Activated CD4-positive, alpha-beta T cell treated with anti-CD3 and anti-CD28 coated beads, Interleukin-2, amount 10 ng/mL, durations not matched to agents 24 days and 14 days (primary cell): ENCODE measurements at regions not wholly inside any gene's neighbourhood (a gene's known extent, or its start where the extent isn't known, plus 50 kb on each side); places are given as distances from the start of the nearest gene placed in this dataset.

Experiments used
- DNase-seq: peaks from one replicate; pipeline ENCODE4 v3.0.0; 2022
- H3K27ac Mint-ChIP-seq: one replicate; pipeline ENCODE4 v1.8.0; 2022; ENCODE audit warnings: mild to moderate bottlenecking, mixed read lengths
- H3K27me3 Mint-ChIP-seq: one replicate; pipeline ENCODE4 v1.8.0; 2022; ENCODE audit warnings: mixed read lengths
- H3K36me3 Mint-ChIP-seq: one replicate; pipeline ENCODE4 v1.8.0; 2022; ENCODE audit warnings: low read depth, mild to moderate bottlenecking, mixed read lengths
- H3K4me1 Mint-ChIP-seq: one replicate; pipeline ENCODE4 v1.8.0; 2021; ENCODE audit warnings: mixed read lengths
- H3K4me3 Mint-ChIP-seq: one replicate; pipeline ENCODE4 v1.8.0; 2022; ENCODE audit warnings: mild to moderate bottlenecking, moderate library complexity, mixed read lengths
- H3K9me3 Mint-ChIP-seq: one replicate; pipeline ENCODE4 v1.8.0; 2021; ENCODE audit warnings: mixed read lengths
- intact Hi-C: fragments of 100-400 bp; cut with micrococcal nuclease; formaldehyde crosslinking; loops from one replicate; pipeline ENCODE4 v1.15.1; 2023

DNA sequence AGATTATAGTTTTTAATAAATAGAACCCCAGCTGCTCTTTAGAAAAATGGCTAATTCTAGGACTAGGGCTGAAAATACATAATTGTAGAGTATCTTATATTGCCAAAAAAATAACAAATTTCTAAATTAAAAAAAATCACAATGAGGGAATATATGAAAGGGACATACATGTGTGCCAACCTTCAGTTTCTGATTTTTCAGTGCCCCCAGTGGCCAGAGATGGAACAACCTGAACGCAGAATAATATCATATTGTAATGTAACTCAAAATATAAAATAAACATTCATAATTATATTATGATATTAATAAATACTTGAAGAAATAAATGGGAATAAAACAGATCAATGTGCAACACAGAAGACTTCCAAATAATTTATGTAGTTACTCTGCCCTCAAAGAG lies 460.5 kb downstream of the ZNF385D start:
- intact Hi-C loops = no loop called here
- no peak for DNase-seq
- Mint-ChIP-seq H3K4me1 (no peaks in the 10 kb centered on the region), H3K36me3 (no peaks in the 10 kb centered on the region), H3K27ac (no peak overlapping the region), H3K9me3 (no peaks in the 10 kb centered on the region), H3K27me3 (no peaks in the 10 kb centered on the region), H3K4me3 (no peak overlapping the region)

GRCh38 chr3:21274079-21274571 lies 476.9 kb downstream of the ZNF385D start:
- intact Hi-C loops = no loop called here
- H3K27ac Mint-ChIP-seq = no peak overlapping the region
- H3K27me3 Mint-ChIP-seq = no peaks in the 10 kb centered on the region
- DNase-seq = no peak
- H3K36me3 Mint-ChIP-seq = no peaks in the 10 kb centered on the region
- H3K9me3 Mint-ChIP-seq = peaks cover 8% of the 10 kb centered on the region
- no peaks in the 10 kb centered on the region for H3K4me1 Mint-ChIP-seq
- no peak overlapping the region for H3K4me3 Mint-ChIP-seq

DNA sequence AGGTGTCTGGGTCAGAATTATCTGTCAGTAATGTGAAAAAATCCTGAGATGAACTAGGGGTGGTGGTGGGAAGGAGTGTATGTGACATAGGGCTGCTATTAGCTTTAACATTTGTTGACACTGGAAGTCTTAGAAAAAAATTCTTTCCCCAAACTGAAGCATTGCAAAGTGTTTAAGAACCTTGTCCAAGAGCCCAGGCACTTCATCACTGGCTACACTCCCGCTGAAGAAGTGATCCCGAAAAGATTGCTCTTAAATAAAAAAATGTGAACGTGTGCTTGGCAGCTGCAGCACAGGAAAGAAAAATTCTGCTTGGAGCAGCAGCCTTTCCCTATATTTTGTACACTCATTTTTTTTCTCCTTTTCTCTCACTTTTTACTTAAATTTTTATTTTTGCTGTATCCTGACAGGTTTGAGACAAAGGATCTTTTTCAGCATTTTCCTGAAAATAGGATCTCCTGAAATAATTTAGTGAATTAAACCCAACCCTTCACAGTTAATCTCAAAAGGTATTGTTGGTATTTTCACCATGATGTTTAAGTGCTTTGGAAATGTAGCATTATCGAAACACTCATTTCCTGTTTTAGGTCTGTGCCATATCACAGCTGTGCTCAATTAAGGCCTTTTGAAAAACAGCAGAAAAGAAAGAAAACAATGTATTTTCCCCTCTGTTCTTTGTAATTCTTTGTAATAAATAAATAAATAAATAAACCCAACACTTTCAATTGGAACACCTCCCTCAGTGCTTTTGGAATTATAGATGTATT lies 477.6 kb downstream of the ZNF385D start:
- Mint-ChIP-seq H3K4me1 (no peaks in the 10 kb centered on the region), H3K4me3 (no peak overlapping the region), H3K27me3 (no peaks in the 10 kb centered on the region), H3K27ac (no peak overlapping the region), H3K36me3 (no peaks in the 10 kb centered on the region), H3K9me3 (peaks cover 4% of the 10 kb centered on the region)
- intact Hi-C loops = no loop called here
- DNase-seq = no peak

GRCh38 chr3:21271606-21272016 lies 479.4 kb downstream of the ZNF385D start:
- Mint-ChIP-seq H3K4me1 (no peaks in the 10 kb centered on the region), H3K36me3 (no peaks in the 10 kb centered on the region), H3K9me3 (peaks cover 7% of the 10 kb centered on the region), H3K4me3 (no peak overlapping the region), H3K27me3 (no peaks in the 10 kb centered on the region), H3K27ac (no peak overlapping the region)
- DNase-seq = no peak
- intact Hi-C loops = no loop called here

DNA sequence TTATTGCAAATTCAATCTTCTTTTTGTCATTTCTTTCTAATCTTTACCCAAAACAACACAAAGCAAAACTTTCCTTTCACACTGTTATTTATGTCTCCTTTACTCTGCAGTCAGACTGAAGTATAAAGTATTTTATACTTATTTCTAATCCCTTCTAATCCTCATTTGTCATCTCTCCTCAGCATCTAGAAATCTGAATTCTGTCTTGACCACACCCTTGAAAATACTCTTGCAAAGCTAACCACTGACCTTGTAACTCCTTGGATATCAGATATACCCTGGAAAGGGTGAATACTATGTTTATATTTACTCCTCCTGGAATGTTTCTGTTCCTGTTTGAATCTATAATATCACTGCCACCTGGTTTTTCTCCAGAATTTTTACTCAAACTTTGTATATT lies 481.1 kb downstream of the ZNF385D start:
- H3K4me3 Mint-ChIP-seq = no peak overlapping the region
- H3K9me3 Mint-ChIP-seq = peaks cover 8% of the 10 kb centered on the region
- H3K27ac Mint-ChIP-seq = no peak overlapping the region
- no peaks in the 10 kb centered on the region for H3K36me3 Mint-ChIP-seq
- intact Hi-C loops = no loop called here
- no peak for DNase-seq
- no peaks in the 10 kb centered on the region for H3K4me1 Mint-ChIP-seq
- H3K27me3 Mint-ChIP-seq = no peaks in the 10 kb centered on the region

- DNase-seq = no peak
- Mint-ChIP-seq H3K9me3 (peaks cover 3% of the 10 kb centered on the region), H3K27me3 (no peaks in the 10 kb centered on the region), H3K4me3 (no peak overlapping the region), H3K36me3 (no peaks in the 10 kb centered on the region), H3K4me1 (no peaks in the 10 kb centered on the region), H3K27ac (no peak overlapping the region)
- intact Hi-C loops = no loop called here
Measured at GRCh38 chr3:21260507-21260906, 490.5 kb downstream of the ZNF385D start.

DNA sequence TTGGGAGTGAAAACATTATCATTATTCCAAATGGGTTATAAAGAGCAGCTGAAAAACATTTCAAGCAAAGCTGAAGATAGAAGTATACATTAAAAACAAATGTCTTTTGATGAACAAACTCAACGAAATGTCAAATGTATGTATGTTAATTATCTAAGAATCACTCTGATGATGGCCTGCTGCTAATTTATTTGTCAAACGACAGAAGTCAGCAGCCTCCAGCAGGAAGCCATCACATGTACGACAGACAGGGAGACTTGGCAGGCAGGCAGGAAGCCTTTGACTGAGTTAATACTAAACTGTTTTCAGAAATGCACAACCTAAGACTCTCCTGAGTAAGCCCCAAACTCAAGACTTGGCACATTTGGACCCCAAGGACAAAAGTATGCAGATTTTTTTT lies 491.1 kb downstream of the ZNF385D start:
- no peaks in the 10 kb centered on the region for H3K36me3 Mint-ChIP-seq
- DNase-seq = no peak
- H3K4me1 Mint-ChIP-seq = no peaks in the 10 kb centered on the region
- peaks cover 3% of the 10 kb centered on the region for H3K9me3 Mint-ChIP-seq
- no peaks in the 10 kb centered on the region for H3K27me3 Mint-ChIP-seq
- H3K27ac Mint-ChIP-seq = no peak overlapping the region
- H3K4me3 Mint-ChIP-seq = no peak overlapping the region
- intact Hi-C loops = no loop called here

- no peak overlapping the region for H3K4me3 Mint-ChIP-seq
- H3K27ac Mint-ChIP-seq = no peak overlapping the region
- intact Hi-C loops = no loop called here
- DNase-seq = no peak
- no peaks in the 10 kb centered on the region for H3K27me3 Mint-ChIP-seq
- peaks cover 3% of the 10 kb centered on the region for H3K9me3 Mint-ChIP-seq
- no peaks in the 10 kb centered on the region for H3K36me3 Mint-ChIP-seq
- no peaks in the 10 kb centered on the region for H3K4me1 Mint-ChIP-seq
Measured at GRCh38 chr3:21256932-21257331, 494.1 kb downstream of the ZNF385D start.

DNA sequence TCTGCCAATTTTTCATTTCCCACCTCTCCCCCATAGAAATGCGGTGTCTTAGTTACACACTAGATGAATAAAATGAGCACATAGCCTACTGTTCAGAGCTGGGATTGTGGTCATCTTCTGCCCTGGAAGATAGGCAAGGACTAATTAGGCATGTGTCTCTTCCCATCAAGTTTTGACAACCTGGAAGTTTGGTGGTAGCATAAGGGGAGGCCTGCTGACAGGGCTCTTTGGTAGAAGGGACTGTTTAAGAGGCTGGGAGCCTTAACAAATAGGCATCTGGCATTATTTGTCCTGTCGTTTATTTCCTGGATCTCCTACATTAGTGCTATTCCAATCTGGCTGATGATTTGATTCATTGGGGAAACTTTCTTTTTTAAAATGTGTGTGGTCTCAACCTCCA lies 512.3 kb downstream of the ZNF385D start:
- Mint-ChIP-seq H3K27ac (no peak overlapping the region), H3K4me1 (no peaks in the 10 kb centered on the region), H3K27me3 (no peaks in the 10 kb centered on the region), H3K9me3 (no peaks in the 10 kb centered on the region), H3K4me3 (no peak overlapping the region), H3K36me3 (no peaks in the 10 kb centered on the region)
- DNase-seq = no peak
- intact Hi-C loops = no loop called here

- H3K9me3 Mint-ChIP-seq = no peaks in the 10 kb centered on the region
- intact Hi-C loops = no loop called here
- no peak overlapping the region for H3K4me3 Mint-ChIP-seq
- H3K36me3 Mint-ChIP-seq = no peaks in the 10 kb centered on the region
- DNase-seq = no peak
- no peaks in the 10 kb centered on the region for H3K27me3 Mint-ChIP-seq
- H3K27ac Mint-ChIP-seq = no peak overlapping the region
- no peaks in the 10 kb centered on the region for H3K4me1 Mint-ChIP-seq
Measured at GRCh38 chr3:21237638-21238037, 513.4 kb downstream of the ZNF385D start.

- H3K4me3 Mint-ChIP-seq = no peak overlapping the region
- intact Hi-C loops = no loop called here
- peaks cover 4% of the 10 kb centered on the region for H3K9me3 Mint-ChIP-seq
- no peak for DNase-seq
- no peak overlapping the region for H3K27ac Mint-ChIP-seq
- H3K27me3 Mint-ChIP-seq = no peaks in the 10 kb centered on the region
- no peaks in the 10 kb centered on the region for H3K36me3 Mint-ChIP-seq
- no peaks in the 10 kb centered on the region for H3K4me1 Mint-ChIP-seq
Measured at GRCh38 chr3:21235491-21235890, 515.5 kb downstream of the ZNF385D start.

GRCh38 chr3:21234933-21235332 lies 516.1 kb downstream of the ZNF385D start:
- no peak for DNase-seq
- no peaks in the 10 kb centered on the region for H3K27me3 Mint-ChIP-seq
- H3K4me3 Mint-ChIP-seq = no peak overlapping the region
- no peaks in the 10 kb centered on the region for H3K36me3 Mint-ChIP-seq
- intact Hi-C loops = no loop called here
- H3K9me3 Mint-ChIP-seq = peaks cover 4% of the 10 kb centered on the region
- H3K27ac Mint-ChIP-seq = no peak overlapping the region
- no peaks in the 10 kb centered on the region for H3K4me1 Mint-ChIP-seq

DNA sequence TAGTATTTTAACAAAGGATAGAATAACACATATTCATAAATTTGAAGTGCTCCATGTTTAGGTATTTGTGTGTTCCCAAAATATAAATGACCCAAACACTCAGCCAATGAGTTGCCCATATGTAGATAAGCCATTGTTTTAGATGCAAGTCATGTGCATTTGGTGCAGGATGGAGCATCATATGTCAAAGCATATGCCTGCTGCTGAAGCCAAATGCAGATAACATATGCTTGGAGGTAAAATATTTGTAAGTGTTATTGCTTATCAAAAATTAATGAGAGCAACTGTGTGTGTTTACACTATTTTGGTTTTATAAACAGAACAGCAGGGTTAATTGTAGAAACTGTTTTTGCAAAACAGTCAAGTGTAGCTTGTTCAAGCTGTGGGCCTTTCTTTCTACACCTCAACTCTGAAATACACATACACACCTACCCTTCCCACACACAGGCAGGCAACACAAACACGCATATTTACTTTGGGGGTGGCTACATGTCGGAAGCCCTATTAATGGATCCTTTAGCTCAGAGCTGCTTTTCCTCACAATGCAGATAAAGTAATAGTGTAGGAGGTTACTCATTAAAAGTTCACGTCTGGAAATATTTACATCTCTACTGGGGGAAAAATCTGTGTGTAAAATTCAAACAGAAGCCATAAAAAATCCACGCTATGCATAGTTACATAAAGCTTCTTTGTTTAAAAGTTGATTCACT lies 521.4 kb downstream of the ZNF385D start:
- no peak overlapping the region for H3K4me3 Mint-ChIP-seq

GRCh38 chr3:21226086-21226485 lies 524.9 kb downstream of the ZNF385D start:
- Mint-ChIP-seq H3K9me3 (no peaks in the 10 kb centered on the region), H3K27ac (no peak overlapping the region), H3K27me3 (no peaks in the 10 kb centered on the region), H3K36me3 (no peaks in the 10 kb centered on the region), H3K4me1 (no peaks in the 10 kb centered on the region), H3K4me3 (no peak overlapping the region)
- intact Hi-C loops = no loop called here
- no peak for DNase-seq

More for the DNA sequence above, 521.4 kb downstream of the ZNF385D start:
- no peak overlapping the region for H3K27ac Mint-ChIP-seq
- no peaks in the 10 kb centered on the region for H3K27me3 Mint-ChIP-seq
- DNase-seq = no peak
- H3K36me3 Mint-ChIP-seq = no peaks in the 10 kb centered on the region
- no peaks in the 10 kb centered on the region for H3K4me1 Mint-ChIP-seq
- H3K9me3 Mint-ChIP-seq = peaks cover 4% of the 10 kb centered on the region
- intact Hi-C loops = no loop called here
